Neural cell (in vitro differentiated cells): ENCODE measurements at regions not wholly inside any gene's neighbourhood (a gene's known extent, or its start where the extent isn't known, plus 50 kb on each side); places are given as distances from the start of the nearest gene placed in this dataset.

Experiments used
- H2AFZ ChIP-seq: fragments of 200-600, 300-800 bp; sonication (generic), shearing (Covaris generic); 2 replicates; pipeline ENCODE4 v1.6.0; 2014; ENCODE audit warnings: low read depth, mild to moderate bottlenecking, antibody characterized with exemption, low read length, moderate library complexity
- H3F3A ChIP-seq: fragments of 200-600 bp; shearing (Covaris generic); 2 replicates; pipeline ENCODE4 v1.6.1; 2016; ENCODE audit warnings: mild to moderate bottlenecking, moderate library complexity, mixed read lengths, antibody characterized with exemption, low read length; ENCODE audit not compliant: insufficient read depth, poor library complexity, severe bottlenecking
- H3K27ac ChIP-seq: fragments of 200-600, 300-800 bp; sonication (generic), shearing (Covaris generic); 2 replicates; pipeline ENCODE4 v1.5.1; 2014; ENCODE audit warnings: mild to moderate bottlenecking, low read length, moderate library complexity
- H3K27me3 ChIP-seq: fragments of 300-800, 200-600 bp; sonication (generic), shearing (Covaris generic); 2 replicates; pipeline ENCODE4 v1.6.0; 2014; ENCODE audit warnings: mild to moderate bottlenecking, low read depth, low read length, moderate library complexity; ENCODE audit not compliant: insufficient read depth
- H3K36me3 ChIP-seq: fragments of 300-800, 200-600 bp; sonication (generic), shearing (Covaris generic); 2 replicates; pipeline ENCODE4 v1.5.1; 2014; ENCODE audit warnings: mild to moderate bottlenecking, antibody characterized with exemption, low read length, moderate library complexity; ENCODE audit not compliant: insufficient read depth
- H3K4me2 ChIP-seq: fragments of 300-800, 200-600 bp; sonication (generic), shearing (Covaris generic); 2 replicates; pipeline ENCODE4 v1.6.0; 2014; ENCODE audit warnings: mild to moderate bottlenecking, low read length
- H3K4me3 ChIP-seq: fragments of 300-800, 200-600 bp; sonication (generic), shearing (Covaris generic); 2 replicates; pipeline ENCODE4 v1.5.1; 2014; ENCODE audit warnings: mild to moderate bottlenecking, low read length, moderate library complexity
- H3K79me2 ChIP-seq: fragments of 200-600 bp; shearing (Covaris generic); replicated peaks from 2 replicates; pipeline ENCODE4 v1.6.0; 2014; ENCODE audit warnings: mild to moderate bottlenecking, low read length, moderate library complexity; ENCODE audit not compliant: insufficient read depth
- H3K9ac ChIP-seq: fragments of 300-800, 200-600 bp; sonication (generic), shearing (Covaris generic); 2 replicates; pipeline ENCODE4 v1.6.1; 2016; ENCODE audit warnings: mild to moderate bottlenecking, low read length, mixed read lengths
- H3K9me2 ChIP-seq: fragments of 200-600 bp; shearing (Covaris generic); 2 replicates; pipeline ENCODE4 v1.6.1; 2016; ENCODE audit warnings: mild to moderate bottlenecking, low read length, mixed read lengths; ENCODE audit not compliant: insufficient read depth
- H3K9me3 ChIP-seq: fragments of 200-600, 300-800 bp; sonication (generic), shearing (Covaris generic); 2 replicates; pipeline ENCODE4 v1.6.1; 2016; ENCODE audit warnings: mild to moderate bottlenecking, mixed run types, low read length, moderate library complexity, mixed read lengths
- H4K20me1 ChIP-seq: fragments of 200-600 bp; shearing (Covaris generic); 2 replicates; pipeline ENCODE4 v1.6.1; 2016; ENCODE audit warnings: mild to moderate bottlenecking, mixed run types; ENCODE audit not compliant: insufficient read depth
- CTCF ChIP-seq: fragments of 450-650 bp; IDR thresholded peaks from 2 replicates; pipeline ENCODE4 v1.5.1; 2014; ENCODE audit warnings: antibody characterized with exemption, mild to moderate bottlenecking, moderate library complexity; ENCODE audit not compliant: poor library complexity, severe bottlenecking
- EP300 ChIP-seq: fragments of 450-650 bp; conservative IDR thresholded peaks from 2 replicates; pipeline ENCODE4 v1.6.1; 2014; ENCODE audit warnings: antibody characterized with exemption, mild to moderate bottlenecking, moderate library complexity; ENCODE audit not compliant: poor library complexity, severe bottlenecking
- EZH2 ChIP-seq: fragments of 200-600, 300-800 bp; shearing (Covaris generic), sonication (generic); IDR thresholded peaks from 2 replicates; pipeline ENCODE4 v1.6.1; 2014; ENCODE audit warnings: antibody characterized with exemption, low read length, borderline replicate concordance, mild to moderate bottlenecking; ENCODE audit not compliant: insufficient read depth, poor library complexity, severe bottlenecking
- MXI1 ChIP-seq: fragments of 450-650 bp; conservative IDR thresholded peaks from 2 replicates; pipeline ENCODE4 v1.6.1; 2014; ENCODE audit warnings: antibody characterized with exemption, mild to moderate bottlenecking; ENCODE audit not compliant: poor library complexity, severe bottlenecking
- POLR2AphosphoS5 ChIP-seq: IDR thresholded peaks from 2 replicates; pipeline ENCODE4 v1.6.1; 2012
- RAD21 ChIP-seq: fragments of 450-650 bp; conservative IDR thresholded peaks from 2 replicates; pipeline ENCODE4 v1.6.1; 2014; ENCODE audit warnings: antibody characterized with exemption, mild to moderate bottlenecking, moderate library complexity
- REST ChIP-seq: IDR thresholded peaks from 2 replicates; pipeline ENCODE4 v1.6.1; 2012; ENCODE audit warnings: borderline replicate concordance
- SMC3 ChIP-seq: fragments of 450-650 bp; conservative IDR thresholded peaks from 2 replicates; pipeline ENCODE4 v1.6.1; 2014; ENCODE audit warnings: antibody characterized with exemption, mild to moderate bottlenecking, moderate library complexity; ENCODE audit not compliant: poor library complexity
- TAF1 ChIP-seq: IDR thresholded peaks from 2 replicates; pipeline ENCODE4 v1.6.1; 2012; ENCODE audit warnings: low read depth

- Histone ChIP-seq H3K9me3 (no peaks in the 10 kb centered on the region), H3K27me3 (no peaks in the 10 kb centered on the region), H3K4me3 (no peak overlapping the region), H3K79me2 (no peaks in the 10 kb centered on the region), H3K4me2 (no peak overlapping the region), H3K27ac (no peak overlapping the region), H3K9me2 (no peaks in the 10 kb centered on the region), H4K20me1 (no peaks in the 10 kb centered on the region), H3K9ac (no peak overlapping the region), H3F3A (no peaks in the 10 kb centered on the region), H3K36me3 (no peaks in the 10 kb centered on the region), H2AFZ (no peak overlapping the region)
- no peak for TF ChIP-seq TAF1
- TF ChIP-seq SMC3 = no peak
- TF ChIP-seq EP300 = no peak
- no peak for TF ChIP-seq RAD21
- TF ChIP-seq MXI1 = no peak
- TF ChIP-seq EZH2 = no peak
- no peak for TF ChIP-seq REST
- TF ChIP-seq CTCF = no peak
- TF ChIP-seq POLR2AphosphoS5 = no peak
Measured at GRCh38 chr4:180512801-180513475, 1730.3 kb upstream of the TENM3 start.

GRCh38 chr4:180518906-180519305 lies 1724.3 kb upstream of the TENM3 start:
- H3K9me3 ChIP-seq = no peaks in the 10 kb centered on the region
- H4K20me1 ChIP-seq = no peaks in the 10 kb centered on the region
- no peaks in the 10 kb centered on the region for H3K36me3 ChIP-seq
- H2AFZ ChIP-seq = no peak overlapping the region
- H3F3A ChIP-seq = no peaks in the 10 kb centered on the region
- H3K9me2 ChIP-seq = no peaks in the 10 kb centered on the region
- H3K9ac ChIP-seq = no peak overlapping the region
- no peak overlapping the region for H3K27ac ChIP-seq
- no peak overlapping the region for H3K4me3 ChIP-seq
- H3K4me2 ChIP-seq = no peak overlapping the region
- no peaks in the 10 kb centered on the region for H3K79me2 ChIP-seq
- TF ChIP-seq REST = peak; percentile 45
- TF ChIP-seq SMC3 = no peak
- no peaks in the 10 kb centered on the region for H3K27me3 ChIP-seq
